AG09309 (cell line): ENCODE measurements at regions not wholly inside any gene's neighbourhood (a gene's known extent, or its start where the extent isn't known, plus 50 kb on each side); places are given as distances from the start of the nearest gene placed in this dataset.

Experiments
- DNase-seq: peaks from one replicate; pipeline ENCODE4 v3.0.0-alpha.2; 2010; ENCODE audit warnings: low read depth
- H3K4me3 ChIP-seq: 2 replicates; pipeline ENCODE4 v1.5.1; 2011; ENCODE audit warnings: mild to moderate bottlenecking, low read depth, low read length, moderate library complexity; ENCODE audit not compliant: control insufficient read depth
- CTCF ChIP-seq: IDR thresholded peaks from 2 replicates; pipeline ENCODE4 v1.5.1; 2011; ENCODE audit warnings: mild to moderate bottlenecking, low read depth, low read length, inconsistent platforms; ENCODE audit not compliant: insufficient read depth, control insufficient read depth; ENCODE audit errors: missing control alignments

- H3K4me3 ChIP-seq: no peak overlapping the region
- DNase-seq: peak; percentile 67
- peak; percentile 63 for TF ChIP-seq CTCF
Measured at GRCh38 chr2:39913648-39914461, 134.8 kb upstream of the THUMPD2 start.

GRCh38 chr2:39902103-39902502 lies 123.0 kb upstream of the THUMPD2 start:
- peak; percentile 27 for DNase-seq
- H3K4me3 ChIP-seq: no peak overlapping the region
- TF ChIP-seq CTCF: no peak

- H3K4me3 ChIP-seq: no peak overlapping the region
- no peak for DNase-seq
- TF ChIP-seq CTCF: no peak
Measured at GRCh38 chr2:39898934-39899333, 119.9 kb upstream of the THUMPD2 start.

GRCh38 chr2:39897273-39897672 lies 118.2 kb upstream of the THUMPD2 start:
- DNase-seq: no peak
- H3K4me3 ChIP-seq: no peak overlapping the region
- no peak for TF ChIP-seq CTCF

- no peak for DNase-seq
- no peak for TF ChIP-seq CTCF
- H3K4me3 ChIP-seq: no peak overlapping the region
Measured at GRCh38 chr2:39894082-39894481, 115.0 kb upstream of the THUMPD2 start.

GRCh38 chr2:39893616-39894015 lies 114.6 kb upstream of the THUMPD2 start:
- DNase-seq: no peak
- H3K4me3 ChIP-seq: no peak overlapping the region
- no peak for TF ChIP-seq CTCF
